ENCODE measurements at regions not wholly inside any gene's neighbourhood (a gene's known extent, or its start where the extent isn't known, plus 50 kb on each side); places are given as distances from the start of the nearest gene placed in this dataset.

DNA sequence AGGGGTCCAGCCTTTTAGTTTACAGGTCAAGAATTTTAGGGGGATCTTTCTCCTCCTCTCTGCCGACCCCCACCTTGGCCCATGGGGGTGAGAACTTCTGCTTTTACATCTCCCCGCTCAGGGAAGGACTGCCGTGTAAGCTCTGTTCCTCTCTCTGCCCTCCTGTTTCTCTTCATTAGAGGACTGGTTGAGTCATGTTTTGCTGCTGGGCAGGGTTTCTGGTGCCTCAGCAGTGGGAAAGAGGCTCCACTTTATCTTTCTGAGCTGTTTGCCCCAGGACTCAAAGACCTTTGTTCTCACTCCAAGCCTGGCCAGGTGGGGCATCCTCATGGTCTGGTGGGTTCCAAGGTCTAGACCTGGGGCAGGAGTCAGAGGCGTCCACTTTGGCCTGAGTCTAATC lies 93.0 kb downstream of the UTP18 start:
- TF ChIP-seq, protein P1, sequence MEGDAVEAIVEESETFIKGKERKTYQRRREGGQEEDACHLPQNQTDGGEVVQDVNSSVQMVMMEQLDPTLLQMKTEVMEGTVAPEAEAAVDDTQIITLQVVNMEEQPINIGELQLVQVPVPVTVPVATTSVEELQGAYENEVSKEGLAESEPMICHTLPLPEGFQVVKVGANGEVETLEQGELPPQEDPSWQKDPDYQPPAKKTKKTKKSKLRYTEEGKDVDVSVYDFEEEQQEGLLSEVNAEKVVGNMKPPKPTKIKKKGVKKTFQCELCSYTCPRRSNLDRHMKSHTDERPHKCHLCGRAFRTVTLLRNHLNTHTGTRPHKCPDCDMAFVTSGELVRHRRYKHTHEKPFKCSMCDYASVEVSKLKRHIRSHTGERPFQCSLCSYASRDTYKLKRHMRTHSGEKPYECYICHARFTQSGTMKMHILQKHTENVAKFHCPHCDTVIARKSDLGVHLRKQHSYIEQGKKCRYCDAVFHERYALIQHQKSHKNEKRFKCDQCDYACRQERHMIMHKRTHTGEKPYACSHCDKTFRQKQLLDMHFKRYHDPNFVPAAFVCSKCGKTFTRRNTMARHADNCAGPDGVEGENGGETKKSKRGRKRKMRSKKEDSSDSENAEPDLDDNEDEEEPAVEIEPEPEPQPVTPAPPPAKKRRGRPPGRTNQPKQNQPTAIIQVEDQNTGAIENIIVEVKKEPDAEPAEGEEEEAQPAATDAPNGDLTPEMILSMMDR (IDR thresholded peaks at IDR 0.05; ENCODE audit: insufficient read depth, low read length): no peak
- TF ChIP-seq, protein P2, sequence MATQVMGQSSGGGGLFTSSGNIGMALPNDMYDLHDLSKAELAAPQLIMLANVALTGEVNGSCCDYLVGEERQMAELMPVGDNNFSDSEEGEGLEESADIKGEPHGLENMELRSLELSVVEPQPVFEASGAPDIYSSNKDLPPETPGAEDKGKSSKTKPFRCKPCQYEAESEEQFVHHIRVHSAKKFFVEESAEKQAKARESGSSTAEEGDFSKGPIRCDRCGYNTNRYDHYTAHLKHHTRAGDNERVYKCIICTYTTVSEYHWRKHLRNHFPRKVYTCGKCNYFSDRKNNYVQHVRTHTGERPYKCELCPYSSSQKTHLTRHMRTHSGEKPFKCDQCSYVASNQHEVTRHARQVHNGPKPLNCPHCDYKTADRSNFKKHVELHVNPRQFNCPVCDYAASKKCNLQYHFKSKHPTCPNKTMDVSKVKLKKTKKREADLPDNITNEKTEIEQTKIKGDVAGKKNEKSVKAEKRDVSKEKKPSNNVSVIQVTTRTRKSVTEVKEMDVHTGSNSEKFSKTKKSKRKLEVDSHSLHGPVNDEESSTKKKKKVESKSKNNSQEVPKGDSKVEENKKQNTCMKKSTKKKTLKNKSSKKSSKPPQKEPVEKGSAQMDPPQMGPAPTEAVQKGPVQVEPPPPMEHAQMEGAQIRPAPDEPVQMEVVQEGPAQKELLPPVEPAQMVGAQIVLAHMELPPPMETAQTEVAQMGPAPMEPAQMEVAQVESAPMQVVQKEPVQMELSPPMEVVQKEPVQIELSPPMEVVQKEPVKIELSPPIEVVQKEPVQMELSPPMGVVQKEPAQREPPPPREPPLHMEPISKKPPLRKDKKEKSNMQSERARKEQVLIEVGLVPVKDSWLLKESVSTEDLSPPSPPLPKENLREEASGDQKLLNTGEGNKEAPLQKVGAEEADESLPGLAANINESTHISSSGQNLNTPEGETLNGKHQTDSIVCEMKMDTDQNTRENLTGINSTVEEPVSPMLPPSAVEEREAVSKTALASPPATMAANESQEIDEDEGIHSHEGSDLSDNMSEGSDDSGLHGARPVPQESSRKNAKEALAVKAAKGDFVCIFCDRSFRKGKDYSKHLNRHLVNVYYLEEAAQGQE (IDR thresholded peaks at IDR 0.05; ENCODE audit: insufficient replicate concordance, low read depth): no peak
- TF ChIP-seq POLR2AphosphoS5 (IDR thresholded peaks at IDR 0.05; ENCODE audit: low read depth): no peak
- no peak for TF ChIP-seq GABPA (IDR thresholded peaks at IDR 0.05; ENCODE audit: low read depth)
